Embryonic facial prominence (tissue), 1 donor: ENCODE measurements at regions not wholly inside any gene's neighbourhood (a gene's known extent, or its start where the extent isn't known, plus 50 kb on each side); places are given as distances from the start of the nearest gene placed in this dataset.
"Not testable (repeated sequence)": the region's sequence is repeated elsewhere in the genome, so short reads cannot be mapped to it uniquely, and the experiment has no call there.

Experiments used
- DNase-seq: peaks from one replicate; pipeline ENCODE4 v3.0.0-alpha.2; 2016; ENCODE audit errors: extremely low spot score

GRCh38 chr17:30639391-30639790, 162.2 kb downstream of the GOSR1 start:
- not testable (repeated sequence) for DNase-seq

- not testable (repeated sequence) for DNase-seq
Measured at GRCh38 chr17:30638968-30639367, 161.8 kb downstream of the GOSR1 start.

GRCh38 chr17:30631651-30632050, 154.4 kb downstream of the GOSR1 start:
- DNase-seq: not testable (repeated sequence)

GRCh38 chr17:30625380-30625779, 148.2 kb downstream of the GOSR1 start:
- DNase-seq: not testable (repeated sequence)

GRCh38 chr17:30624180-30624579, 147.0 kb downstream of the GOSR1 start:
- DNase-seq: not testable (repeated sequence)

GRCh38 chr17:30609682-30610081, 132.5 kb downstream of the GOSR1 start:
- not testable (repeated sequence) for DNase-seq

- DNase-seq: no peak
Measured at GRCh38 chr17:30605523-30605922, 128.3 kb downstream of the GOSR1 start.

- DNase-seq: no peak
Measured at GRCh38 chr17:30605027-30605426, 127.8 kb downstream of the GOSR1 start.

- DNase-seq: not testable (repeated sequence)
Measured at GRCh38 chr17:30602396-30602795, 125.2 kb downstream of the GOSR1 start.

GRCh38 chr17:30601984-30602383, 124.8 kb downstream of the GOSR1 start:
- not testable (repeated sequence) for DNase-seq

- DNase-seq: no peak
Measured at GRCh38 chr17:30600830-30601494, 123.8 kb downstream of the GOSR1 start.

GRCh38 chr17:30600060-30600829, 123.0 kb downstream of the GOSR1 start:
- DNase-seq: peak; percentile 39

- DNase-seq: no peak
Measured at GRCh38 chr17:30599428-30600059, 122.3 kb downstream of the GOSR1 start.

GRCh38 chr17:30597776-30598288, 120.6 kb downstream of the GOSR1 start:
- DNase-seq: no peak

GRCh38 chr17:30596948-30597775, 120.0 kb downstream of the GOSR1 start:
- not testable (repeated sequence) for DNase-seq

GRCh38 chr17:30594953-30595371, 117.8 kb downstream of the GOSR1 start:
- not testable (repeated sequence) for DNase-seq

GRCh38 chr17:30594223-30594952, 117.2 kb downstream of the GOSR1 start:
- DNase-seq: no peak

- no peak for DNase-seq
Measured at GRCh38 chr17:30590081-30590733, 113.0 kb downstream of the GOSR1 start.

- DNase-seq: no peak
Measured at GRCh38 chr17:30589431-30589830, 112.2 kb downstream of the GOSR1 start.

- DNase-seq: no peak
Measured at GRCh38 chr17:30588798-30589247, 111.6 kb downstream of the GOSR1 start.
